ENCODE measurements at regions not wholly inside any gene's neighbourhood (a gene's known extent, or its start where the extent isn't known, plus 50 kb on each side); places are given as distances from the start of the nearest gene placed in this dataset.

DNA sequence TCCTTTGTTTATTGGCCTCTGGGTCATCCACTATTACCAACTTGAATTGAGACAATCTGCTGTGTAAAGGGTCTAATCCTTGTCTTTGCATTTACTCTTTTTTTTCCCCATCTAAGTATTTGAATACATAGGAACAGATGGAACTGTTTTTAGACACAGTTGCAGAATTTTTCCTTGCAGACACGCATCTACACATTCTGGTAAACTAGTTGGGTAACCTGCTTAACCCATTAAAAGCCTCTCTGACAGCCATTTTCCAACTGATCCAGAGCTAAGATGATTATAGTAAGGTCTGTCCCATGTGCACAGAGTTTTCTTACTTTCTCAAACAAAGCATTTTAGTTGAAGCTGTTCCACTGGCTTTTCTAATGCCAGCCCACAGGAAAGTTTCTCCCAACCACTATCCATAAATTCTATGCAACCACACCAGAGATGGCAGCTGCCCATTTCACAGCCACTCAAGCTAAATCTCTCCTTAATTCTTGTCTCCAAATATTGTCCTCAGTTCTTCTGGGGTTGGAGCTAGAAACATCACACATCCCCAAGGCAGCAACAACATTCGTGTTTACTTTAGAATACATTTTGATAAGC is 492.1 kb downstream of the MAFB start:
- Histone ChIP-seq H4K20me1 (ENCODE audit: insufficient read depth, low read length) (no peaks in the 10 kb centered on the region), H3K4me1 (ENCODE audit: control insufficient read depth in 1 of 2, insufficient read depth in 2 of 2, low read length in 2 of 2) (peaks cover 8 to 25% of the 10 kb centered on the region in 2 donors), H3K27me3 (ENCODE audit: control insufficient read depth in 2 of 2, insufficient read depth in 2 of 2, low read length in 2 of 2) (peaks cover 2 to 5% of the 10 kb centered on the region in 2 donors), H3K9me3 (replicated peaks in 1 of 2; ENCODE audit: control insufficient read depth in 1 of 2, insufficient read depth in 1 of 2, low read length in 2 of 2) (no peaks in the 10 kb centered on the region), H3K36me3 (replicated peaks in 1 of 2; ENCODE audit: control insufficient read depth in 1 of 2, insufficient read depth in 2 of 2, low read length in 2 of 2) (no peaks in the 10 kb centered on the region), H3K27ac (ENCODE audit: low read depth in 1 of 2, low read length in 2 of 2) (no peak overlapping the region), H3K4me2 (replicated peaks; ENCODE audit: extremely low read depth, low read length, poor library complexity, severe bottlenecking) (no peak overlapping the region), H2AFZ (ENCODE audit: insufficient read depth, low read depth, low read length, poor library complexity, severe bottlenecking) (no peak overlapping the region), H3K79me2 (ENCODE audit: insufficient read depth, low read length) (no peaks in the 10 kb centered on the region), H3K4me3 (replicated peaks in 1 of 3; ENCODE audit: low read depth in 2 of 3, low read length in 3 of 3) (no peak overlapping the region), H3K9ac (ENCODE audit: insufficient read depth, low read length, poor library complexity, severe bottlenecking) (no peak overlapping the region)
- no peak overlapping the region for H3K27ac Mint-ChIP-seq
- TF ChIP-seq, protein P1, sequence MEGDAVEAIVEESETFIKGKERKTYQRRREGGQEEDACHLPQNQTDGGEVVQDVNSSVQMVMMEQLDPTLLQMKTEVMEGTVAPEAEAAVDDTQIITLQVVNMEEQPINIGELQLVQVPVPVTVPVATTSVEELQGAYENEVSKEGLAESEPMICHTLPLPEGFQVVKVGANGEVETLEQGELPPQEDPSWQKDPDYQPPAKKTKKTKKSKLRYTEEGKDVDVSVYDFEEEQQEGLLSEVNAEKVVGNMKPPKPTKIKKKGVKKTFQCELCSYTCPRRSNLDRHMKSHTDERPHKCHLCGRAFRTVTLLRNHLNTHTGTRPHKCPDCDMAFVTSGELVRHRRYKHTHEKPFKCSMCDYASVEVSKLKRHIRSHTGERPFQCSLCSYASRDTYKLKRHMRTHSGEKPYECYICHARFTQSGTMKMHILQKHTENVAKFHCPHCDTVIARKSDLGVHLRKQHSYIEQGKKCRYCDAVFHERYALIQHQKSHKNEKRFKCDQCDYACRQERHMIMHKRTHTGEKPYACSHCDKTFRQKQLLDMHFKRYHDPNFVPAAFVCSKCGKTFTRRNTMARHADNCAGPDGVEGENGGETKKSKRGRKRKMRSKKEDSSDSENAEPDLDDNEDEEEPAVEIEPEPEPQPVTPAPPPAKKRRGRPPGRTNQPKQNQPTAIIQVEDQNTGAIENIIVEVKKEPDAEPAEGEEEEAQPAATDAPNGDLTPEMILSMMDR (IDR thresholded peaks at IDR 0.05), result no peak
- peaks cover 0 to 3% (median 0%) of the 10 kb centered on the region in 7 donors for H3K9me3 Mint-ChIP-seq
- H3K36me3 Mint-ChIP-seq, result no peaks in the 10 kb centered on the region
- intact Hi-C loops (cut with micrococcal nuclease), result no loop called here
- H3K4me3 Mint-ChIP-seq, result no peak overlapping the region
- peaks cover 2 to 12% (median 3%) of the 10 kb centered on the region in 3 donors for H3K27me3 Mint-ChIP-seq (ENCODE audit: low read depth in 3 of 3)
- no peak for DNase-seq
- H3K4me1 Mint-ChIP-seq, result peaks cover 18% of the 10 kb centered on the region
- no CpG with 5 or more reads among the region's 2 CpGs for WGBS (ENCODE audit: insufficient coverage)

DNA sequence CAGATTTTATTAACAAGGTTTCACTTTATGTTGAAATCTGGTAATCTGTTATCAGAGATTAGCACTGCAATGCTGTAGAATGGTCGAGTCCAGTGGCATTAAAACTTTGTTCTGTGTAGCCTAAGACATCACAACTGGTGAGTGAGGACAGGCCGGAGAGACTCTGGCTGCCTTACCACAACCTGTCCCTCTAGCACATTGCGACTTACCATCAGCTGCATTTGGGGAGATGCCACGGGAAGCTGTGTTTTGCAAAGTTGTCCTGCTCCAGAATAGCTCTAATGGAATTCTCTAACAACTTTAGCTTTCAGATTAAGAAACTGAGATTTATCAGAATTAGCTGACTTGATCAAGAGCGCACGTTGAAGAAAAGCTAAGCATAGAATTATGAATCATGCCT is 493.3 kb downstream of the MAFB start:
- DNase-seq, result no peak
- Histone ChIP-seq H3K36me3 (replicated peaks in 1 of 2; ENCODE audit: control insufficient read depth in 1 of 2, insufficient read depth in 2 of 2, low read length in 2 of 2) (no peaks in the 10 kb centered on the region), H3K9ac (ENCODE audit: insufficient read depth, low read length, poor library complexity, severe bottlenecking) (no peak overlapping the region), H3K27ac (ENCODE audit: low read depth in 1 of 2, low read length in 2 of 2) (no peak overlapping the region), H3K4me1 (ENCODE audit: control insufficient read depth in 1 of 2, insufficient read depth in 2 of 2, low read length in 2 of 2) (peaks cover 12 to 27% of the 10 kb centered on the region in 2 donors), H3K4me2 (replicated peaks; ENCODE audit: extremely low read depth, low read length, poor library complexity, severe bottlenecking) (no peak overlapping the region), H3K4me3 (replicated peaks in 1 of 3; ENCODE audit: low read depth in 2 of 3, low read length in 3 of 3) (no peak overlapping the region), H3K9me3 (replicated peaks in 1 of 2; ENCODE audit: control insufficient read depth in 1 of 2, insufficient read depth in 1 of 2, low read length in 2 of 2) (no peaks in the 10 kb centered on the region), H2AFZ (ENCODE audit: insufficient read depth, low read depth, low read length, poor library complexity, severe bottlenecking) (no peak overlapping the region), H3K79me2 (ENCODE audit: insufficient read depth, low read length) (no peaks in the 10 kb centered on the region), H4K20me1 (ENCODE audit: insufficient read depth, low read length) (no peaks in the 10 kb centered on the region), H3K27me3 (ENCODE audit: control insufficient read depth in 2 of 2, insufficient read depth in 2 of 2, low read length in 2 of 2) (peaks cover 2 to 5% of the 10 kb centered on the region in 2 donors)
- WGBS (ENCODE audit: insufficient coverage), result 94% methylated on average over 4 of the region's 6 CpGs
- Mint-ChIP-seq H3K36me3 (no peaks in the 10 kb centered on the region), H3K27ac (no peak overlapping the region), H3K9me3 (peaks cover 0 to 3% (median 0%) of the 10 kb centered on the region in 7 donors), H3K4me3 (no peak overlapping the region), H3K27me3 (ENCODE audit: low read depth in 3 of 3) (peaks cover 0 to 12% (median 3%) of the 10 kb centered on the region in 3 donors), H3K4me1 (peaks cover 23% of the 10 kb centered on the region)
- intact Hi-C loops (cut with micrococcal nuclease), result no loop called here
- TF ChIP-seq, protein P1 (IDR thresholded peaks at IDR 0.05), result no peak
